Activated naive CD8-positive, alpha-beta T cell treated with anti-CD3 and anti-CD28 coated beads, Interleukin-2, amount 10 ng/mL, durations not matched to agents 7 days and 5 days (primary cell): ENCODE measurements at regions not wholly inside any gene's neighbourhood (a gene's known extent, or its start where the extent isn't known, plus 50 kb on each side); places are given as distances from the start of the nearest gene placed in this dataset.
"Not testable (repeated sequence)": the region's sequence is repeated elsewhere in the genome, so short reads cannot be mapped to it uniquely, and the experiment has no call there.

Experiments
- ATAC-seq: fragments of 150-1000 bp; cut with Tn5 transposase; one replicate; pipeline ENCODE4 v1.10.0; 2021; ENCODE audit warnings: low read depth, moderate library complexity
- POLR2A ChIA-PET: fragments of 350-600 bp; sonication (Branson Sonifier 250); formaldehyde crosslinking; loops from one replicate; lab custom pipeline; 2021; ENCODE audit warnings: antibody characterized with exemption; lab: Charles Lee
- DNase-seq: peaks from one replicate; pipeline ENCODE4 v3.0.0; 2021
- H3K27ac Mint-ChIP-seq: one replicate; pipeline ENCODE4 v1.8.0; 2022; ENCODE audit warnings: mild to moderate bottlenecking, mixed read lengths
- H3K27me3 Mint-ChIP-seq: one replicate; pipeline ENCODE4 v1.8.0; 2022; ENCODE audit warnings: mild to moderate bottlenecking, moderate library complexity, mixed read lengths
- H3K36me3 Mint-ChIP-seq: one replicate; pipeline ENCODE4 v1.8.0; 2021; ENCODE audit warnings: mild to moderate bottlenecking, mixed read lengths
- H3K4me1 Mint-ChIP-seq: one replicate; pipeline ENCODE4 v1.8.0; 2021; ENCODE audit warnings: mixed read lengths
- H3K4me3 Mint-ChIP-seq: one replicate; pipeline ENCODE4 v1.8.0; 2022; ENCODE audit warnings: mild to moderate bottlenecking, moderate library complexity, mixed read lengths
- H3K9me3 Mint-ChIP-seq: one replicate; pipeline ENCODE4 v1.8.0; 2021; ENCODE audit warnings: mixed read lengths

GRCh38 chr12:78269620-78270019, 438.9 kb downstream of the NAV3 start:
- Mint-ChIP-seq H3K27me3 (no peaks in the 10 kb centered on the region), H3K4me3 (no peak overlapping the region), H3K36me3 (no peaks in the 10 kb centered on the region), H3K9me3 (peaks cover 5% of the 10 kb centered on the region), H3K27ac (no peak overlapping the region), H3K4me1 (no peaks in the 10 kb centered on the region)
- DNase-seq (no peak), ATAC-seq (no peak)
- POLR2A ChIA-PET, result no interaction called here

DNA sequence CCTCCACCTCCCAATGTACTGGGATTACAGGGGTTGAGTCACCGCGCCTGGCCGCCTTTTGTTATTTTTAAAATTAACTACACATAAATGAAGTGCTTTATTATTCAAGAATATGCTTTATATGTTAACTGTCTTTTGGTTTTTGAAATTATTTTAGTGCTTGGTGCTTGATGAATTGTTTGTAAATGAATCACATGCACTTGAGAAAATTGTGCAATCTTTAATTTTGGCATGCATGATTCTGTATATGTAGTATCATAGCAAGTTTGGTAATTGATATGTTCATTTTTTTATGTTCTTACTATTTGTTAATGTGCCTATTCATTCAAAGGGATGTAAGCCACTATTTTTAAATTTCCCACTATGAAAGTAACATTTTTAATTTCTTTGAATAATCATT, 440.9 kb downstream of the NAV3 start:
- POLR2A ChIA-PET, result no interaction called here
- H3K36me3 Mint-ChIP-seq, result no peaks in the 10 kb centered on the region

GRCh38 chr12:78275886-78276285, 445.2 kb downstream of the NAV3 start:
- H3K27ac Mint-ChIP-seq, result no peak overlapping the region
- ATAC-seq (no peak), DNase-seq (no peak)
- no peak overlapping the region for H3K4me3 Mint-ChIP-seq
- H3K9me3 Mint-ChIP-seq, result peaks cover 16% of the 10 kb centered on the region
- H3K4me1 Mint-ChIP-seq, result no peaks in the 10 kb centered on the region
- H3K27me3 Mint-ChIP-seq, result no peaks in the 10 kb centered on the region
- no peaks in the 10 kb centered on the region for H3K36me3 Mint-ChIP-seq
- POLR2A ChIA-PET, result no interaction called here

More for the DNA sequence above, 440.9 kb downstream of the NAV3 start:
- H3K4me3 Mint-ChIP-seq, result no peak overlapping the region
- ATAC-seq (no peak), DNase-seq (no peak)
- peaks cover 9% of the 10 kb centered on the region for H3K9me3 Mint-ChIP-seq
- no peak overlapping the region for H3K27ac Mint-ChIP-seq
- no peaks in the 10 kb centered on the region for H3K4me1 Mint-ChIP-seq
- no peaks in the 10 kb centered on the region for H3K27me3 Mint-ChIP-seq

DNA sequence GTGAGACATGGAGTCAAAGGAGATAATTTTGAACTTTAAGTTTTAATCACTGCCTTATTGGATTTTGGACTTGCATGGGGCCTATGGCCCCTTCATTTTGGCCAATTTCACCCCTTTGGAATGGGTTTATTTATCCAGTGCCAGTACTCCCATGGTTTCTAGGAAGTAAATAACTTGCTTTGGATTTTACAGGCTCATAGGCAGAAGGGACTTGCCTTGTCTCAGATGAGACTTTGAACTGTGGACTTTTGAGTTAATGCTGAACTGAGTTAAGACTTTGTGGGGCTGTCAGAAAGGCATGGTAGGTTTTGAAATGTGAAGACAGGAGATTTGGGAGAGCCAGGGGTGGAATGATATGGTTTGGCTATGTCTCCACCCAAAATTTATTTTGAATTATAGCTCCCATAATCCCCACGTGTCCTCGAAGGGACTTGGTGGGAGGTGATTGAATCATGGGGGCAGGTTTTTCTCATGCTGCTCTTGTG, 448.1 kb downstream of the NAV3 start:
- H3K4me1 Mint-ChIP-seq, result no peaks in the 10 kb centered on the region
- no peaks in the 10 kb centered on the region for H3K27me3 Mint-ChIP-seq
- peaks cover 12% of the 10 kb centered on the region for H3K9me3 Mint-ChIP-seq
- DNase-seq, result no peak
- no peak overlapping the region for H3K4me3 Mint-ChIP-seq
- POLR2A ChIA-PET, result no interaction called here
- H3K27ac Mint-ChIP-seq, result no peak overlapping the region
- no peaks in the 10 kb centered on the region for H3K36me3 Mint-ChIP-seq
- no peak for ATAC-seq

GRCh38 chr12:78279567-78279966, 448.9 kb downstream of the NAV3 start:
- POLR2A ChIA-PET, result no interaction called here
- no peak for ATAC-seq

GRCh38 chr12:78281102-78281501, 450.4 kb downstream of the NAV3 start:
- H3K27ac Mint-ChIP-seq, H3K36me3 Mint-ChIP-seq, ATAC-seq, H3K4me3 Mint-ChIP-seq, H3K4me1 Mint-ChIP-seq, H3K9me3 Mint-ChIP-seq, H3K27me3 Mint-ChIP-seq, DNase-seq, POLR2A ChIA-PET: not testable (repeated sequence)

More at GRCh38 chr12:78279567-78279966, 448.9 kb downstream of the NAV3 start:
- DNase-seq, result no peak
- H3K27ac Mint-ChIP-seq, result no peak overlapping the region
- no peaks in the 10 kb centered on the region for H3K36me3 Mint-ChIP-seq
- H3K4me3 Mint-ChIP-seq, result no peak overlapping the region
- H3K4me1 Mint-ChIP-seq, result no peaks in the 10 kb centered on the region
- peaks cover 12% of the 10 kb centered on the region for H3K9me3 Mint-ChIP-seq
- no peaks in the 10 kb centered on the region for H3K27me3 Mint-ChIP-seq

GRCh38 chr12:78284417-78284816, 453.7 kb downstream of the NAV3 start:
- DNase-seq (no peak), ATAC-seq (no peak)
- Mint-ChIP-seq H3K4me3 (no peak overlapping the region), H3K4me1 (no peaks in the 10 kb centered on the region), H3K36me3 (no peaks in the 10 kb centered on the region), H3K27me3 (no peaks in the 10 kb centered on the region), H3K9me3 (peaks cover 4% of the 10 kb centered on the region), H3K27ac (no peak overlapping the region)
- POLR2A ChIA-PET, result no interaction called here

DNA sequence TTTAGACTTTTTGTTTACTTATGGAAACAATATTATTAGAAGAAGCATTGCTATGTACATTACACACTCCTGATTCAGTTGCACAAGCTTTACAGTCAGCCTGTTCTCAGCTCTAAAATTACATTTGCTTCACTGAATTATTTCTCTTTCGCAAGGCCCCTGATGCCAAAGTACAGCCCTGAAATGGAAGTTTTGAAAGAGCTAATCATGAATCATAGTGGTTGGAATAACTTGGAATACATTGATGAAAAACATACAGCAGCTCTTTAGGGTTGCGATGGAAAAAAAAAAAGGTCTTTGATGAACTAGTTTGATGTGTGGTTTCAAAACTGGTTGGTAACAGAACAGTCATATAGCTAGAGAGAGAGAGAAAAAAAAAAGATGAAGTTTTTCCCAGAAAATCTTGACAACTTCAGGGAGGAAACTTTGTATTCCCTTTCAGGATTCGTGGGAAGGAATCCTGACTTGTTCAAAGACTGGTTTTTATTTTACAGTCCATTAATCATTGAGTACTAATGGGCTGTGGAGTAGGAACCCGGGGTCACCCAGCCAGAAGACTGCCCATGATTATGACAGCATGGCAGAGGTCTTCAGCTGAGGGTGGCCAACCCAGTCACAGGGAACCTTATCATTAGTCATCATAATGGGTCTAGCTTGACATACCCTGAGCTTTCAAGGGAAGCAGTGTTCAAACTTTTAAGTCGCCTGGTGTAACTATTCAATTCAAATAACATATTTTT, 460.1 kb downstream of the NAV3 start:
- Mint-ChIP-seq H3K36me3 (no peaks in the 10 kb centered on the region), H3K9me3 (peaks cover 6% of the 10 kb centered on the region), H3K27ac (no peak overlapping the region), H3K4me3 (no peak overlapping the region), H3K4me1 (no peaks in the 10 kb centered on the region), H3K27me3 (no peaks in the 10 kb centered on the region)
- no peak for DNase-seq
- no peak for ATAC-seq
- POLR2A ChIA-PET, result no interaction called here

GRCh38 chr12:78293059-78293686, 462.5 kb downstream of the NAV3 start:
- Mint-ChIP-seq H3K27me3 (no peaks in the 10 kb centered on the region), H3K27ac (no peak overlapping the region), H3K9me3 (peaks cover 6% of the 10 kb centered on the region), H3K4me1 (no peaks in the 10 kb centered on the region), H3K36me3 (no peaks in the 10 kb centered on the region), H3K4me3 (no peak overlapping the region)
- POLR2A ChIA-PET, result no interaction called here
- DNase-seq (no peak), ATAC-seq (no peak)

GRCh38 chr12:78301282-78301681, 470.6 kb downstream of the NAV3 start:
- H3K9me3 Mint-ChIP-seq, POLR2A ChIA-PET, H3K27me3 Mint-ChIP-seq, H3K36me3 Mint-ChIP-seq, DNase-seq, H3K4me1 Mint-ChIP-seq, H3K27ac Mint-ChIP-seq, ATAC-seq, H3K4me3 Mint-ChIP-seq: not testable (repeated sequence)

DNA sequence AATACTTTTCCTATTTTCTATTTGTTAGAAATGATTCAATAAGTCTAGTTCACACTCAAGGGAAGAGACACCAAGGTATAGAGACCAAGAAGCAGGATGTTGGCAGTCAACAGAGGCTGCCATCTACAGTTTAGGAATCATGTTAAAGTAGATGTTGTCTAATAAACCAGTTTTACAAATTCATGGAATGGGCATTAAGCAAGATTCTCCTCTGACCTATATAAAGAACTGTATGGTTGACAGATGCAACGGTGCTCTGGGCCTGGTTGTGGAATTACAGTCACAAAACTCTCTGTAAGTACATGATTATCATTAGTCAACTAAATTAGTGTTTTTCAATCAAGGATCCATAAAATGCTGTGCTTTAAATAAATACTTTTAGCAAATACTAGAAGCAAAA, 475.1 kb downstream of the NAV3 start:
- ATAC-seq, result no peak
- H3K4me1 Mint-ChIP-seq, result no peaks in the 10 kb centered on the region
- POLR2A ChIA-PET, result no interaction called here
- no peaks in the 10 kb centered on the region for H3K9me3 Mint-ChIP-seq
- H3K27me3 Mint-ChIP-seq, result no peaks in the 10 kb centered on the region
- no peak overlapping the region for H3K4me3 Mint-ChIP-seq
- H3K27ac Mint-ChIP-seq, result no peak overlapping the region
- no peak for DNase-seq
- H3K36me3 Mint-ChIP-seq, result no peaks in the 10 kb centered on the region

DNA sequence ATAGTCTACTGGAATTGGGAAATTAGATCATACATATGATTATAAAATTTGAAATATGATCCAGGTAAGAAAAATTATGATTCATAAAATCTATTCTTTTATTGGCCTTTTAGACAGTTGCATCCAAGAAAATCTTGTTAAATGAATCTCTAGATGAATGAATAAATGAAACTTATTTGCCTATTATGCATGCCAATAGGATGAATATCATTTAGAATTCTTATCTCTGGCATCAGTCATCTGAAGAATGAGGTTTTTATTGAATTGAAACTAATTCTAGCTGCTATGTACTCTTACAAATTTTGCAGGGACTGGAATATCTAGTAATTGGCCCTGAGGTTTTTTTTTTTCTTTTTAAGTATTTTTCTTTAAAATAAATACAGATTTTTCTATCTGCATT, 475.5 kb downstream of the NAV3 start:
- no peaks in the 10 kb centered on the region for H3K36me3 Mint-ChIP-seq
- DNase-seq (no peak), ATAC-seq (no peak)
- H3K4me1 Mint-ChIP-seq, result no peaks in the 10 kb centered on the region
- H3K27ac Mint-ChIP-seq, result no peak overlapping the region
- H3K9me3 Mint-ChIP-seq, result no peaks in the 10 kb centered on the region
- H3K4me3 Mint-ChIP-seq, result no peak overlapping the region
- POLR2A ChIA-PET, result no interaction called here
- no peaks in the 10 kb centered on the region for H3K27me3 Mint-ChIP-seq

DNA sequence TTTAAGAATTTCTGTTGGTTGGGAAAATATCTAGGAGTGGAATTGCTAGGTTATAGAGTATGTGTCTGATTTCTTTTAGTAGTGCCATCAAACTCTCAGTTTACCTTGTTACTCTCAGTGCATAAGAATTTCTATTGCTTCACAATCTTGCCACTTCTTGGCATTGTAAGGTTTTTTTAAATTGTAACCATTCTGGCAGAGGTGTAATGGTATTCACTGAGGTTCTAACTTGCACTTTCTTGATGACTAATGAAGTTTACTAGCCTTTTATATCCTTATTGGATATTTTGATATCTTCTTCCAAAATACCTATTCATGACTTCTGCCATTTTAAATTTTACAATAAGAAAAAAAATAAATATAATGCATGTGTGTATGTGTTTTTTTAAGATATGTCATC, 478.0 kb downstream of the NAV3 start:
- Mint-ChIP-seq H3K4me1 (no peaks in the 10 kb centered on the region), H3K4me3 (no peak overlapping the region), H3K9me3 (no peaks in the 10 kb centered on the region), H3K36me3 (no peaks in the 10 kb centered on the region), H3K27me3 (no peaks in the 10 kb centered on the region), H3K27ac (no peak overlapping the region)
- ATAC-seq (no peak), DNase-seq (no peak)
- POLR2A ChIA-PET, result no interaction called here

DNA sequence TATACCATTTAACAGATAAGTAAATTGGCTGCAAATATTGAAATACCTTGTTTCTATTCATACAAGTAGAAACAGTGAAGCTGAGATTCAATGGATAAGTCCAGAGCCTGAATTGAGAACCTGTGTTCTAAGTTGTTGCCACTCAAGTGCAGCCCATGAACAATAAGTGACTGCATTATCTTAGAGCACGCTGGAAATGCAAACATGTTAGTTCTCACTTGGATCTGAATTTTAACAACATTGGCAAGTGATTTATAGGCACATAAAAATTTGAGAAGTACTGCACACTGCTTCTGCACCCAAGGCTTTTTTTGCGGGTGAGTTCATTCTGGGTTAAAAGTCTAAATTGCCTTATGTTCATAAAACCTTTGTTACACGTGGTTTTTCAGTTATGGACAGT, 484.3 kb downstream of the NAV3 start:
- no peak for DNase-seq
- Mint-ChIP-seq H3K9me3 (no peaks in the 10 kb centered on the region), H3K4me1 (no peaks in the 10 kb centered on the region), H3K36me3 (no peaks in the 10 kb centered on the region), H3K27me3 (no peaks in the 10 kb centered on the region), H3K27ac (no peak overlapping the region), H3K4me3 (no peak overlapping the region)
- POLR2A ChIA-PET, result no interaction called here
- ATAC-seq, result no peak
